ENCODE measurements at regions not wholly inside any gene's neighbourhood (a gene's known extent, or its start where the extent isn't known, plus 50 kb on each side); places are given as distances from the start of the nearest gene placed in this dataset.

DNA sequence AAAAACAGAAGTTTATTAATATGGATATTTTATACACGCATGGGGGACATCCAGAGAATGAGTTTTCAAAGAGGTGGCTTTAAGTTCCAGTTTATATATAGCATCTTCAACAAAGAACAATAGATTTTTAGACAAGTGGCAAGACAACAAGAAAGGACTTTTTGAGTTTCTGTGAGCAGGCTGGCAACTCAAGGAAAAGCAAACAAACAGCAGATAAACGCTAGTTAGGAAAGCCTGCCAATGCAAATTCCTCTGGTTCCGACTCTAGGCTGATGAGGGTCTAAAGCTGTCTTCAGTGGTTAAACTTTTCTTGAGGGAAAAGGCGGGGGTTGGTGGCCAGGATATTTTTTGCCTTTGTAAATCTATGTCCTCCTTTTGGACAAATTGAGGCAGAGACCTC lies 78.4 kb upstream of the EEA1 start:
- no peaks in the 10 kb centered on the region for H3K9me2 ChIP-seq
- no peak overlapping the region for H3K4me3 ChIP-seq (ENCODE audit: low read depth in 2 of 2, low read length in 1 of 2)
- H3K9ac ChIP-seq: no peak overlapping the region
- no peaks in the 10 kb centered on the region for H3K27me3 ChIP-seq (ENCODE audit: insufficient read depth)
- no peaks in the 10 kb centered on the region for H3K79me2 ChIP-seq (ENCODE audit: insufficient read depth)
- ChIA-PET POLR2A (no interaction called here), CTCF (interaction anchor here (4.2 to 4.9 kb wide), 2 partner anchors 20 to 389 kb away, joined by 16 to 22 read pairs; no protein-coding TSS in a partner anchor)
- no peak overlapping the region for H3K27ac ChIP-seq (ENCODE audit: low read depth in 2 of 2, low read length in 1 of 2)
- H3K4me2 ChIP-seq: no peak overlapping the region
- H3K36me3 ChIP-seq (replicated peaks in 1 of 2; ENCODE audit: control insufficient read depth in 1 of 2, insufficient read depth in 2 of 2, low read length in 1 of 2): no peaks in the 10 kb centered on the region
- no peaks in the 10 kb centered on the region for H4K20me1 ChIP-seq (ENCODE audit: insufficient read depth)
- H3F3A ChIP-seq (replicated peaks; ENCODE audit: insufficient read depth): no peaks in the 10 kb centered on the region
- TF ChIP-seq TAF1 (IDR thresholded peaks at IDR 0.05; ENCODE audit: borderline replicate concordance, low read depth, low read length) (no peak), FOXM1 (IDR thresholded peaks at IDR 0.05; ENCODE audit: low read depth) (no peak), EZH2phosphoT487 (IDR thresholded peaks at IDR 0.05; ENCODE audit: borderline replicate concordance, low read depth) (no peak), TCF12 (IDR thresholded peaks at IDR 0.05) (no peak), RAD21 (IDR thresholded peaks at IDR 0.05; ENCODE audit: low read length) (no peak), FOXJ3 (CRISPR knock-in tag; IDR thresholded peaks at IDR 0.05) (no peak)
- TF ChIP-seq, protein P1, sequence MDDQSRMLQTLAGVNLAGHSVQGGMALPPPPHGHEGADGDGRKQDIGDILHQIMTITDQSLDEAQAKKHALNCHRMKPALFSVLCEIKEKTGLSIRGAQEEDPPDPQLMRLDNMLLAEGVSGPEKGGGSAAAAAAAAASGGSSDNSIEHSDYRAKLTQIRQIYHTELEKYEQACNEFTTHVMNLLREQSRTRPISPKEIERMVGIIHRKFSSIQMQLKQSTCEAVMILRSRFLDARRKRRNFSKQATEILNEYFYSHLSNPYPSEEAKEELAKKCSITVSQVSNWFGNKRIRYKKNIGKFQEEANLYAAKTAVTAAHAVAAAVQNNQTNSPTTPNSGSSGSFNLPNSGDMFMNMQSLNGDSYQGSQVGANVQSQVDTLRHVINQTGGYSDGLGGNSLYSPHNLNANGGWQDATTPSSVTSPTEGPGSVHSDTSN (IDR thresholded peaks at IDR 0.05): no peak
- TF ChIP-seq, protein P2, sequence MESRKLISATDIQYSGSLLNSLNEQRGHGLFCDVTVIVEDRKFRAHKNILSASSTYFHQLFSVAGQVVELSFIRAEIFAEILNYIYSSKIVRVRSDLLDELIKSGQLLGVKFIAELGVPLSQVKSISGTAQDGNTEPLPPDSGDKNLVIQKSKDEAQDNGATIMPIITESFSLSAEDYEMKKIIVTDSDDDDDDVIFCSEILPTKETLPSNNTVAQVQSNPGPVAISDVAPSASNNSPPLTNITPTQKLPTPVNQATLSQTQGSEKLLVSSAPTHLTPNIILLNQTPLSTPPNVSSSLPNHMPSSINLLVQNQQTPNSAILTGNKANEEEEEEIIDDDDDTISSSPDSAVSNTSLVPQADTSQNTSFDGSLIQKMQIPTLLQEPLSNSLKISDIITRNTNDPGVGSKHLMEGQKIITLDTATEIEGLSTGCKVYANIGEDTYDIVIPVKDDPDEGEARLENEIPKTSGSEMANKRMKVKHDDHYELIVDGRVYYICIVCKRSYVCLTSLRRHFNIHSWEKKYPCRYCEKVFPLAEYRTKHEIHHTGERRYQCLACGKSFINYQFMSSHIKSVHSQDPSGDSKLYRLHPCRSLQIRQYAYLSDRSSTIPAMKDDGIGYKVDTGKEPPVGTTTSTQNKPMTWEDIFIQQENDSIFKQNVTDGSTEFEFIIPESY (IDR thresholded peaks at IDR 0.05; ENCODE audit: borderline replicate concordance, low read depth): no peak
- TF ChIP-seq, protein P3, sequence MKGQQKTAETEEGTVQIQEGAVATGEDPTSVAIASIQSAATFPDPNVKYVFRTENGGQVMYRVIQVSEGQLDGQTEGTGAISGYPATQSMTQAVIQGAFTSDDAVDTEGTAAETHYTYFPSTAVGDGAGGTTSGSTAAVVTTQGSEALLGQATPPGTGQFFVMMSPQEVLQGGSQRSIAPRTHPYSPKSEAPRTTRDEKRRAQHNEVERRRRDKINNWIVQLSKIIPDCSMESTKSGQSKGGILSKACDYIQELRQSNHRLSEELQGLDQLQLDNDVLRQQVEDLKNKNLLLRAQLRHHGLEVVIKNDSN (IDR thresholded peaks at IDR 0.05; ENCODE audit: borderline replicate concordance, low read depth): no peak
- WGBS (ENCODE audit: low lambda C conversion rate): 83% methylated on average over 4 of the region's 4 CpGs
- DNase-seq: no peak
- peaks cover 0 to 2% of the 10 kb centered on the region in 2 experiments; a peak in 1 of 4 replicates for H3K4me1 ChIP-seq (ENCODE audit: control insufficient read depth in 1 of 2, insufficient read depth in 2 of 2, low read depth in 1 of 2, low read length in 1 of 2)
- H2AFZ ChIP-seq (ENCODE audit: low read depth): no peak overlapping the region
- no peaks in the 10 kb centered on the region for H3K9me3 ChIP-seq

DNA sequence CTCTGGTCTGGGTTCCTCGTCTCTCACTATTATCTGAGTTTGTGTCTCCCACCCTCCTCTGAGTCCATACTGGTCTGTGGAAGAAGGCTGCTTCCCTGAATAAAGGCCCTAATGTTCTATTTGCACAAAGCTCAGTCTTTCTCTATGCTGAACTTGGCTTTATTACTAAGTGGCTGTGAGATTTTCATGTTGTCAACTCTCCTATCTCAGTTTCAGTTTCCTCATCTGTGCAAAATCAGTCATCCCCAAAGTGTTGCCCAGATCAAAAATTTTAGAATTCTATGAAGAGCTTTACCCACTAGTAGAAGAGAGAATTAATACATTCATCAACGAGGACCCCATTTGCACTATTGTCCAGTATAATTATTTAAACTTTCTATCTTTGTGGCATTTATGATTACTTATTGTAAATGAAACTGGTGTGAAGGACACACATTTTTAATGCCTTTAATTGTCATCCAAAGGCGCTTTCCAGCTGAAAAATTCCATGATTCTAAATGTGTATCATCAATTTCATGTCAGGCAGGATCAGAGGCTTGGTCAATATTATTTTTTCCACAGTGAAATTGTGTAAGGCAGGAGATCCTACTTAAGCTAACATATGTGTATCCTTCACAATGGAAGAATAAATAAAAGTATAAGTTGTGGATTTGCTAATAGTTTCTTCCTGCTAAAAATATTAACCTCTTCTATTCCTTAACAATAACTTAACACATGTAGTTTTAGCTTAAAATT lies 79.1 kb upstream of the EEA1 start:
- WGBS (ENCODE audit: low lambda C conversion rate): 78% methylated on average over 3 of the region's 3 CpGs
- Histone ChIP-seq H3K27ac (ENCODE audit: low read depth in 2 of 2, low read length in 1 of 2) (no peak overlapping the region), H3F3A (replicated peaks; ENCODE audit: insufficient read depth) (no peaks in the 10 kb centered on the region), H3K9me3 (no peaks in the 10 kb centered on the region), H3K9ac (no peak overlapping the region), H3K79me2 (ENCODE audit: insufficient read depth) (no peaks in the 10 kb centered on the region), H3K36me3 (replicated peaks in 1 of 2; ENCODE audit: control insufficient read depth in 1 of 2, insufficient read depth in 2 of 2, low read length in 1 of 2) (no peaks in the 10 kb centered on the region), H3K4me1 (ENCODE audit: control insufficient read depth in 1 of 2, insufficient read depth in 2 of 2, low read depth in 1 of 2, low read length in 1 of 2) (no peaks in the 10 kb centered on the region), H3K9me2 (no peaks in the 10 kb centered on the region), H3K4me3 (ENCODE audit: low read depth in 2 of 2, low read length in 1 of 2) (no peak overlapping the region), H2AFZ (ENCODE audit: low read depth) (no peak overlapping the region), H3K27me3 (ENCODE audit: insufficient read depth) (no peaks in the 10 kb centered on the region), H3K4me2 (no peak overlapping the region), H4K20me1 (ENCODE audit: insufficient read depth) (no peaks in the 10 kb centered on the region)
- no peak for DNase-seq
- CTCF ChIA-PET: interaction anchor here (3.1 to 4.9 kb wide), 3 partner anchors 21 to 1094 kb away, joined by 9 to 22 read pairs (median 16); no protein-coding TSS in a partner anchor
- TF ChIP-seq SIN3A (IDR thresholded peaks at IDR 0.05; ENCODE audit: borderline replicate concordance, low read depth, low read length) (no peak), CHD2 (IDR thresholded peaks at IDR 0.05; ENCODE audit: low read length, partially characterized antibody) (no peak), FOXM1 (IDR thresholded peaks at IDR 0.05; ENCODE audit: low read depth) (no peak), GABPA (IDR thresholded peaks at IDR 0.05; ENCODE audit: low read depth) (no peak), NFIC (IDR thresholded peaks at IDR 0.05; ENCODE audit: borderline replicate concordance) (no peak), ELF1 (IDR thresholded peaks at IDR 0.05) (no peak), FOSL2 (IDR thresholded peaks at IDR 0.05; ENCODE audit: borderline replicate concordance, low read depth) (no peak), SMC3 (IDR thresholded peaks at IDR 0.05; ENCODE audit: low read depth, low read length) (no peak), JUND (IDR thresholded peaks at IDR 0.05) (no peak), RFX5 (IDR thresholded peaks at IDR 0.05; ENCODE audit: low read length) (no peak), RXRA (IDR thresholded peaks at IDR 0.05; ENCODE audit: borderline replicate concordance, low read depth) (no peak), TAF1 (IDR thresholded peaks at IDR 0.05; ENCODE audit: borderline replicate concordance, low read depth, low read length) (no peak), TEAD4 (IDR thresholded peaks at IDR 0.05; ENCODE audit: borderline replicate concordance, insufficient read depth) (no peak)
- TF ChIP-seq, protein P3 (IDR thresholded peaks at IDR 0.05; ENCODE audit: borderline replicate concordance, low read depth): no peak
- TF ChIP-seq, protein P1 (IDR thresholded peaks at IDR 0.05): no peak
- POLR2A ChIA-PET: no interaction called here

All from SK-N-SH (cell line).